GM21390 (cell line): ENCODE measurements at regions not wholly inside any gene's neighbourhood (a gene's known extent, or its start where the extent isn't known, plus 50 kb on each side); places are given as distances from the start of the nearest gene placed in this dataset.

Experiments
- ATAC-seq: cut with Tn5 transposase; IDR thresholded peaks from one replicate; pipeline ENCODE4 v1.9.1; 2021; ENCODE audit not compliant: unreplicated experiment

- ATAC-seq: no peak
Measured at GRCh38 chr7:115883629-115884028, 146.9 kb downstream of the TFEC start.

DNA sequence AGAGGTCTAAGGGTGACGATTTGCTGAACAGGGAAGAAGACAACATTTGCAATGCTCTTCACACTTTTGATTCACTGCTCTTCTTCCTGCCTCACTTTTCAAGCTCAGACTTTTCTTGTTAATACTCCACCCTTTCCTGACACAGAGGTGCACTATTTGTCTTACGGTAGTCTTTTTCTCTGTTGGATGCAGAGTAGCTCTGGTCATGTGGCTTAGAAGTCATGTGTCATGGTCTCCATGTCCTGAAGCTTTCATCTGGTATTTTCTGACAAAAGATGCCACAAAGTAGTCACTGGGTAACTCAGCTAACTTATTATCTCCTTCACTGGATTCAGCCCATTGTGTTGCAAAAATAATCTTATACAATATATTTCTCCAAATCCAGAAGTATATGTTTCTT, 149.1 kb downstream of the TFEC start:
- ATAC-seq: no peak

GRCh38 chr7:115879171-115879570, 151.4 kb downstream of the TFEC start:
- ATAC-seq: no peak

DNA sequence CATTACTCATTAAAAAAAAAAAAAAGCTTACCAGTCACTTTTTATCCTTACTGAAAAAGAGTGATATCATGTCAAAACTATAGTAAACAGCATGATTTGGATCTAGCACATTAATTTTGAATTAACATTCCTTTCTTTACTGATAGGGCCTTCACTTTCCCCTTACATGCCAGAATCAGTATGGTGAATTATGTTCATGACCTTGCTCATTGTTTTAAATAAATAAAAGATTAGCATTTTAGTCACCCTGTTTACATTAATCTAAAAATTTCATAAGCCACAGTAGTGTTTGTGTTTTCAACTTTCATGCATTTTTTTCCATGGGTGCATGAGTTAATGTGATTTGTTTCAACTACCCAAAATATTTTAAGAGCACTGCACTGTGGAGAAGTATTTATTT, 160.8 kb downstream of the TFEC start:
- no peak for ATAC-seq

GRCh38 chr7:115869190-115869589, 161.4 kb downstream of the TFEC start:
- ATAC-seq: no peak

DNA sequence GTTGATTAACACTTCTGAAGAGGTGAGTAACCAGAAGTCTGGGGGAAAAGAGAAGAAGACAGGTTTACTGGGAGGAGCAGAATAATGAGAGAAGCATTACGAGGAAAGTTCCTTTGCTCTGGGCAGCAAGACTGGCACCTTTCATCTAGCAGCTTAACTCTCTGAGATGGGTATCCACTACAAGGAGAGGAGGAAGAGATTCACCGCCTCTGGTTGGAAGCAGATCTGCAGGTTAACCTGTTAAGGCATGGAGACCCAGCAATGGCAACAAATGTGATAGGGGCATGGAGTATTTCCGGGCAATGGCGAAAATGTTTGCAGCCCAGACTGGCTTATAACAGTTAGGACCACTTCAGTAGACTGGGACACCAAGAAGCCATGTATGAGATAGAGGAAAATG, 162.2 kb downstream of the TFEC start:
- no peak for ATAC-seq

GRCh38 chr7:115864082-115864481, 166.5 kb downstream of the TFEC start:
- no peak for ATAC-seq

DNA sequence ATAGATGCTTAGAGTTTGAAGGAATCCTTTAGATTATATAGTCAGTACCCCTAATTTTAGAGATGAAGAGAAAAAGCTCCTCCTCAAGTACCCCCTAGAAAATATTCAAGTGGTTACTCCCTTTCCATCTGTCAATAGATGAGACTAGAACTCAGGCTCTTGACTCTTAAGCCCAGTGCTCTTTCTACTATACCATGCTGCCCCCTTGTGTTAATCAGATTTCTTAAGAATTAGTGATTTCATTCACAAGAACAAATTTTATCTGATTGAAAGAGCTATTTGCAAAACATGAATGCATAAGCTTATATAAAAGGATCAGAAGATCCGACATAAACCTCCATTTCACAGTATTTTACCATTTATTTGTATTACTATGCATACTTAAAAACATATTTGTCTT, 179.3 kb downstream of the TFEC start:
- ATAC-seq: peak; percentile 49

DNA sequence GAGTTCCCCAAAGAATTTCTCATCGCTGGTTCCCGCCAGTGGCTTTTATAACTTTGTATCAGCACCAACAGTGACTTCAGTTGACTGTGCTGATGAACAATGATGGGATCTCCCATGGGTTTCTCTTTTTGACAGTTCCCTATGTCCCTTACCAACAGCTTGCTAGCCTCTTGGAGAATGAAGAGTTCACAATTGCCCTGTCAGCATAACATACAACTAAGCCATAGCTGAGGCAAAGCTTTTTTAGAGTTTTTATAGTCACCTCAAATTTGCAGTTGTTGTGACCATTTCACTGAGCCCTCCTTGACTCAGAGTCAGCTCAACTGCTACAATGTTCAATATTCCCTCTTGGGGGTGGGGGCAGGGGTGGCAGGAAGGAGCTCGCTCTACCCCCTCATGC, 179.8 kb downstream of the TFEC start:
- no peak for ATAC-seq

DNA sequence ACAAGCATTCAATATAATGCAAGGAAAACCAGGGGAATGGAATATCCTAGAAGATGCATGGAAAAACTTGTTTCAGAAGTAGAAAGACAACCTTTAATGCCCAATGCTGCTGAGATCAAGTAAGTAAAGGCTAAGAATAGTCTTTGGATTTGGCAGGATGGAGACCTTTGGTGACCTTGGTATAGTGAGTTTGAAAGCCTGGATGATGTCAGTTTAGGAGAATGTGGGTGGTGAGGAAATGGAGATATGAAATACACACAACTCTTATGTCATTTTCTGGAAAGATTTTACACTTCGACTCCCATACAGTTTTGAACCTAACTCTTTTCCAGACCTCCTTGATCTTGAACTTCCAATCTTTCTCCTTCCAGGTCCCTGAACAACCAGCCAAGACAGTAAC, 185.7 kb downstream of the TFEC start:
- ATAC-seq: no peak

DNA sequence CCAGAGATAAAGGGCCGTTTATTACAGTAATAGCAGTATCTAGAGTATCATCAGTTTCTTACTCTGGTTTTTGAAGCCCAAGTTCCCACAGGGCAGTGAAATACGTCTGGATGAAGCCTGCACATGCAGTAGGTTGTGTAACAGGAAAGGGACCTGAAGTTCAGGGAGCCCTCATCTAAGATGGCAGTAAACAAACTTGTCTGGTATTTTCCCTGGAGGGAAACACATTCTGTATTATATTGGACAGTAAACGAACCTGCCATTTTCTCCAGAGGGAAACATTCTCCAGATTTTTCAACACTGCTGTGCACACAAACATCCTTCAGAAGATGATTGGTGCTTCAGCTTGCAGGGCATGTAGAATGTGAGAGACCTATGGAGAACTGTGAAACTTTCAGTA, 189.9 kb downstream of the TFEC start:
- ATAC-seq: no peak

- ATAC-seq: no peak
Measured at GRCh38 chr7:115838829-115839228, 191.7 kb downstream of the TFEC start.

- ATAC-seq: no peak
Measured at GRCh38 chr7:115831371-115831770, 199.2 kb downstream of the TFEC start.

DNA sequence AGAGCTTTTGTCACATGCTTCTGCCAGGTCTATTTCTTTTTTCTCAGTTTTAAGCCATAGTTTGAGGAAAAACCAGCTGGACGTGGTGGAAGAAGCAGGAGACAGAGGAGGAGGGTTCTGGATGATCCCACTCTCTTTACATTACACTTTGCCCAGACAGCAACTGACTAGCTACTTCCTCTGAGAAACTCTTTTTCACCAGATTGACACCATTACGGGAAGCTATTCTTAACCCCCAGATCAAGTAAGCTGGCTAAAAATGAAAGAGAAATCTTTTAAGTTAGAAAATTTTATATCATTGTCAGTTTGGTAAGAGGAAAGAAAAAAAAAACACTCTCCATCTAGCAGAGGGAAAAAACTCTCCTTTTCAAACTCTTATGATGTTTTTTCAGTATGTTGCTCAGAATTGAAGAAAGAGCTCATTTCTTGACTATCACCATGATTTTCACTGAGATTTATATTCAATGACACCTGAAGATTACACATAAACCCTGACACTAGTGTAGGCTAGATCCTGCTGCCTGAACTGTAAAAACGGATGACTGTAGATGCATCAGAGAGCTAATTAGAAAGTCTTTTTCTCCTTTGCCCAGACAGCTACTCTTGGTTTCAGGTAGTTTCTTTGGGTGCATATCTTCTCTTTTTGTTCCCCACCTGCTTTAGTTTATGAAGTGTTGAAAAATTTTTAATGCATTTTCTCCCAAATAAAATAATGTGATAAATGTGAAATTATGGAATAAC, 203.1 kb downstream of the TFEC start:
- peak; percentile 73 for ATAC-seq

DNA sequence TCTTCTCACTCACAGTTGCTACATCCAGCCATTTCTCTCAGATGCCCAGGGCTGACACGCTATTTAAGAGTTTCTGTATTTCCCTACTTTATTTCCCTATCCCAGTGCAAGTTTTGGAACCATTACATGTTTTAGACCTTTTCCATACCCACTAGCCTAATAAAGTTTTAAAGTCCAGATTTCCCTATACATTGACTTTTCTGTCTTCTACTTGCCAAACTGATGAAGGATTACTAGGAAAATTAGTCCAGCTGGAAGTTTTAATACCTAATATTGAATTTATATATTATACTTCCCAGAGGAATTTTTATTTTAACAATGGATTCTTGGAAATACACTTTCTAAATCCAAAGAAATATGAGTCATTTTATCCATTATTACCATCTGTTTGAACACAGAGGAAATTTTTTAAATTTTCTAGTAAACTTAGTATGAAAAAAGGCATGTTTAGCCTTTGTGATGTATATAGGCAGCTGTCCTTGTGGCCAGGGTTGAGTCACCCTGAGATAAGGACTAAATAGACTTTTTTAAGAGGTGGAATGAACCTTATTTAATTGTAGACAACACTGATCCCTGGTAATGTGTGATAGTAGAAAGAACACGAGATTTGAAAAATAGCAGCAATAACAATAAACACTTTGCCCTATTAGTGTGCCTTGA, 205.0 kb downstream of the TFEC start:
- no peak for ATAC-seq

DNA sequence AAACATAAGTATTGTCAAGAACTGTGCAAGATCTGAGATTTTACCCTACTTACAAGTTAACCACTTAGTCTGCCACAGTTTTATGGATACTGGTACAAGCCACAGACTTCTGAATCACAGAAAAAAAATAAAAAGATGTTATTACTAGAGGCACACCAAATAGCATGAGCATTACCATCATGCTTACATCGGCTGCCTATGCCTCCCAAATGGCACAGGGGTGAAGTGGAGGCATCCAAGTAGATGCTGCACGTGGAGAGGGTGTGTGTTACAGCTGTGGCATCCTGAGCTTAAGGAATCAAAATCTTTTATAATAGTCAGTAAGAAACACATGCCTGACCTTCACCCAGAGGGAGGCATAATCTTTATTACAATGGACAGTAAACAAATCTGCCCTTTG, 207.8 kb downstream of the TFEC start:
- no peak for ATAC-seq

- ATAC-seq: no peak
Measured at GRCh38 chr7:115822380-115822779, 208.2 kb downstream of the TFEC start.

GRCh38 chr7:115816318-115816974, 214.1 kb downstream of the TFEC start:
- no peak for ATAC-seq

DNA sequence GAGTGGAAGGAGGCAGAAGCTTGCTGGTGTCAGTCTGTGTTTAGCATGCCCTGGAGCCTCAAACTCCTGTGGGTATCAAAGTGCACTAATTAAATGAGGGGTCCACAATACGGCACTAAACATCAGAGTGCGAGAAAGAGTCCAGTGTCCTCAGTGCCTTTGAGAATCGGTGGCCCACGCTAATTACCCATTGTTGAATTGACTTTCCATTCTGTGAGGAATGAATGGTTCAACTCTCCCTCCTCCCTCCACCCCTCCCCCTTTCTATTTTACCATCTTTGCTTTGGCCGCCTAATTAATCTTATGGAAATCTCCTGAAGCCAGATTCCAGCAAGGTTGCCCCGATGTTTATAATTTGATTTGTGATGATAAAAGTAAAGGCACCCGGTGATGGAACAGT, 217.8 kb downstream of the TFEC start:
- no peak for ATAC-seq

DNA sequence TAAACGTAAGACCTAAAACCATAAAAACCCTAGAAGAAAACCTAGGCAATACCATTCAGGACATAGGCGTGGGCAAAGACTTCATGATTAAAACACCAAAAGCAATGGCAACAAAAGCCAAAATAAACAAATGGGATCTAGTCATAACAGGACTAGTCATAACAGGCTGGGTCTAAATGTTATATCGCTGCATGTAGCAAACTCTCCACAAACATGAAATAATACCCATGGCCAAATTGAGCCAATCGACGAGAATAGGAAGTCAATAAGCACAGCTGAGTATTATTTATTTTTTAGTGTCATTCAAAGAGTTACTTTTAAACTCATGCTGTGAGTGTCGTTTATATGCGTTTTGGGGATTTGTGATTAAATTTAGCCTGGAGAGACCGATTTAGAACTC, 225.1 kb downstream of the TFEC start:
- no peak for ATAC-seq

DNA sequence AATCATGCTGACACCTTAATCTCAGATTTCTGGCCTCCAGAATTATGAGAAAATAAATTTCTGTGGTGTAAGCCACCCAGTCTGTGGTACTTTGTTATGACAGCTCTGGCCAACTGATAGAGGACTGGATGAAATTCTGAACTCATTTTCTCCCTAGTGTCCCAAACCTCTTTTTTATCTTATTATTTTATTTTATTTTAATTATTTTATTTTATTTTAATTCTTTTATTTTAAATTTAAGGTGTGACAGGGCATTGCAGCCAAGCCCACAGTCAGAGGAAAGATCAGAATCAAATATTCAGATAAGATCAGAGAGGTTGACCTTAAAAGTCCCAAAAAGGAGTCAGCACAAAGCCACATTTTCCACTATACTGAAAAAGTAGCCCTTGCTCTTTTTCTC, 228.1 kb downstream of the TFEC start:
- no peak for ATAC-seq

DNA sequence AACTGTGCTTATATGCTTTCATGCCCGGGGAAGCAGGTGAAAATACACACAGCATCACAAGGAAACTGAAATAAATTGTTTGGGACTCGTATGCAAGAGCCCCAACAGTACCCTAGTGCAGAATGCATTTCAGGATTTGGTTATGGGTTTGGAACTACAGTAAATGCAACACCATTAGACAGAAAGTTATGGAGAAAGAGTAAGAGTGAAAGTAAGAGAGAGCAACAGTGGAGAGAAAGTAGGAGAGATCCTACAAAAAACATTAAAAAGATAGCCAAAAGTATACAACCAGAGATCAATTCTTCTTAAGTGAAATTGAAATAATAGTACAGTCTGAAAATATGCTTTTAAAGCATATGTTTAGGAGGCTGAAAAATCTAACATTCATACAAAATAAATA, 231.1 kb downstream of the TFEC start:
- ATAC-seq: no peak
